ENCODE measurements at regions not wholly inside any gene's neighbourhood (a gene's known extent, or its start where the extent isn't known, plus 50 kb on each side); places are given as distances from the start of the nearest gene placed in this dataset.

GRCh38 chr10:43871545-43871944 is 222.9 kb upstream of the ZNF32 start:
- TF ChIP-seq EZH2 (optimal IDR thresholded peaks at IDR 0.05; ENCODE audit: low read depth, low read length): no peak
- TF ChIP-seq CTCF (IDR thresholded peaks at IDR 0.05; ENCODE audit: low read length): no peak
- no peak for TF ChIP-seq EZH2phosphoT487 (IDR thresholded peaks at IDR 0.05; ENCODE audit: low read length)
- Histone ChIP-seq H3K27me3 (replicated peaks; ENCODE audit: insufficient read depth, low read length) (no peaks in the 10 kb centered on the region), H3K79me2 (ENCODE audit: low read length) (no peaks in the 10 kb centered on the region), H3K9me2 (replicated peaks; ENCODE audit: insufficient read depth, low read length) (no peaks in the 10 kb centered on the region), H3F3A (ENCODE audit: insufficient read depth, low read length) (no peaks in the 10 kb centered on the region), H2AFZ (ENCODE audit: low read length) (no peak overlapping the region), H3K36me3 (replicated peaks; ENCODE audit: insufficient read depth, low read length) (no peaks in the 10 kb centered on the region), H3K4me1 (ENCODE audit: low read length) (no peaks in the 10 kb centered on the region), H3K27ac (ENCODE audit: low read length) (no peak overlapping the region), H3K9ac (ENCODE audit: low read length) (no peak overlapping the region), H4K20me1 (ENCODE audit: insufficient read depth, low read length) (no peaks in the 10 kb centered on the region), H3K9me3 (replicated peaks; ENCODE audit: insufficient read depth, low read length) (no peaks in the 10 kb centered on the region), H3K4me3 (ENCODE audit: low read length) (no peak overlapping the region), H3K4me2 (ENCODE audit: low read depth, low read length) (no peak overlapping the region)
- no peak for DNase-seq

GRCh38 chr10:43870968-43871439 is 222.3 kb upstream of the ZNF32 start:
- no peak overlapping the region for H3K9ac ChIP-seq (ENCODE audit: low read length)
- H3K9me2 ChIP-seq (replicated peaks; ENCODE audit: insufficient read depth, low read length): no peaks in the 10 kb centered on the region
- H3F3A ChIP-seq (ENCODE audit: insufficient read depth, low read length): no peaks in the 10 kb centered on the region
- H2AFZ ChIP-seq (ENCODE audit: low read length): no peak overlapping the region
- DNase-seq: no peak
- no peaks in the 10 kb centered on the region for H3K36me3 ChIP-seq (replicated peaks; ENCODE audit: insufficient read depth, low read length)
- H3K4me1 ChIP-seq (ENCODE audit: low read length): no peaks in the 10 kb centered on the region
- no peaks in the 10 kb centered on the region for H3K79me2 ChIP-seq (ENCODE audit: low read length)
- no peaks in the 10 kb centered on the region for H4K20me1 ChIP-seq (ENCODE audit: insufficient read depth, low read length)
- H3K27ac ChIP-seq (ENCODE audit: low read length): no peak overlapping the region
- no peaks in the 10 kb centered on the region for H3K9me3 ChIP-seq (replicated peaks; ENCODE audit: insufficient read depth, low read length)
- no peaks in the 10 kb centered on the region for H3K27me3 ChIP-seq (replicated peaks; ENCODE audit: insufficient read depth, low read length)
- TF ChIP-seq CTCF (IDR thresholded peaks at IDR 0.05; ENCODE audit: low read length) (no peak), EZH2 (optimal IDR thresholded peaks at IDR 0.05; ENCODE audit: low read depth, low read length) (no peak), EZH2phosphoT487 (IDR thresholded peaks at IDR 0.05; ENCODE audit: low read length) (no peak)
- H3K4me3 ChIP-seq (ENCODE audit: low read length): no peak overlapping the region
- no peak overlapping the region for H3K4me2 ChIP-seq (ENCODE audit: low read depth, low read length)

GRCh38 chr10:43869669-43870322 is 221.1 kb upstream of the ZNF32 start:
- no peak overlapping the region for H3K4me3 ChIP-seq (ENCODE audit: low read length)
- H3K9me2 ChIP-seq (replicated peaks; ENCODE audit: insufficient read depth, low read length): no peaks in the 10 kb centered on the region

More at GRCh38 chr10:43869669-43870322, 221.1 kb upstream of the ZNF32 start:
- H3K27me3 ChIP-seq (replicated peaks; ENCODE audit: insufficient read depth, low read length): no peaks in the 10 kb centered on the region
- no peaks in the 10 kb centered on the region for H3F3A ChIP-seq (ENCODE audit: insufficient read depth, low read length)
- no peak for TF ChIP-seq CTCF (IDR thresholded peaks at IDR 0.05; ENCODE audit: low read length)
- TF ChIP-seq EZH2phosphoT487 (IDR thresholded peaks at IDR 0.05; ENCODE audit: low read length): no peak
- TF ChIP-seq EZH2 (optimal IDR thresholded peaks at IDR 0.05; ENCODE audit: low read depth, low read length): no peak
- H3K79me2 ChIP-seq (ENCODE audit: low read length): no peaks in the 10 kb centered on the region
- no peak overlapping the region for H3K4me2 ChIP-seq (ENCODE audit: low read depth, low read length)
- H3K4me1 ChIP-seq (ENCODE audit: low read length): no peaks in the 10 kb centered on the region
- no peak overlapping the region for H3K27ac ChIP-seq (ENCODE audit: low read length)
- no peaks in the 10 kb centered on the region for H3K36me3 ChIP-seq (replicated peaks; ENCODE audit: insufficient read depth, low read length)
- no peak overlapping the region for H3K9ac ChIP-seq (ENCODE audit: low read length)
- H4K20me1 ChIP-seq (ENCODE audit: insufficient read depth, low read length): no peaks in the 10 kb centered on the region
- no peaks in the 10 kb centered on the region for H3K9me3 ChIP-seq (replicated peaks; ENCODE audit: insufficient read depth, low read length)
- H2AFZ ChIP-seq (ENCODE audit: low read length): no peak overlapping the region
- DNase-seq: no peak
